IMR-90 (cell line): ENCODE measurements at regions not wholly inside any gene's neighbourhood (a gene's known extent, or its start where the extent isn't known, plus 50 kb on each side); places are given as distances from the start of the nearest gene placed in this dataset.

Source experiments
- ATAC-seq: fragments of 200-7000 bp; cut with Tn5 transposase; 2 replicates; pipeline ENCODE4 v1.9.1; 2020; ENCODE audit warnings: low read depth, mild to moderate bottlenecking, moderate library complexity
- BruUV-seq: library from RNA; stranded (reverse); fragments of 400-500 nt; replicated peaks from 2 replicates; lab custom pipeline; 2021; lab: Mats Ljungman, UMichigan
- CTCF ChIA-PET: fragments of 300-600 bp; formaldehyde crosslinking; extraction: SDS; loops from one replicate; lab custom pipeline; 2021; ENCODE audit warnings: antibody characterized with exemption; lab: Yijun Ruan, JAX
- POLR2A ChIA-PET: fragments of 300-600 bp; sonication (Branson Sonifier 250); formaldehyde crosslinking; loops from one replicate; lab custom pipeline; 2022; ENCODE audit warnings: antibody characterized with exemption; ENCODE audit not compliant: unreplicated experiment; lab: Charles Lee
- DNase-seq: peaks from one replicate; pipeline ENCODE4 v3.0.0; 2013
- H2AFZ ChIP-seq: replicated peaks from 2 replicates; pipeline ENCODE3; 2013; ENCODE audit warnings: low read length, mild to moderate bottlenecking; ENCODE audit not compliant: poor library complexity
- H2AK5ac ChIP-seq: 2 replicates; pipeline ENCODE4 v1.6.1; 2013; ENCODE audit warnings: low read depth, low read length, inconsistent platforms
- H2AK9ac ChIP-seq: replicated peaks from 2 replicates; pipeline ENCODE3; 2013; ENCODE audit warnings: mild to moderate bottlenecking, low read depth, low read length, moderate library complexity; ENCODE audit not compliant: poor library complexity
- H2BK120ac ChIP-seq: 2 replicates; pipeline ENCODE4 v1.6.1; 2013; ENCODE audit warnings: low read depth, low read length, inconsistent platforms
- H2BK15ac ChIP-seq: 3 replicates; pipeline ENCODE4 v1.6.1; 2013; ENCODE audit warnings: low read depth, low read length, inconsistent platforms
- H2BK20ac ChIP-seq: 2 replicates; pipeline ENCODE4 v1.6.1; 2013; ENCODE audit warnings: low read depth, mild to moderate bottlenecking, inconsistent platforms, low read length, moderate library complexity
- H2BK5ac ChIP-seq: 2 replicates; pipeline ENCODE4 v1.6.1; 2013; ENCODE audit warnings: mild to moderate bottlenecking, low read depth, low read length, inconsistent platforms; ENCODE audit not compliant: poor library complexity, severe bottlenecking
- H3K14ac ChIP-seq: replicated peaks from 2 replicates; pipeline ENCODE4 v1.6.1; 2013; ENCODE audit warnings: low read depth, low read length, inconsistent platforms
- H3K18ac ChIP-seq: 2 replicates; pipeline ENCODE4 v1.6.1; 2013; ENCODE audit warnings: low read depth, low read length, control low read depth
- H3K23ac ChIP-seq: 2 replicates; pipeline ENCODE4 v1.6.1; 2013; ENCODE audit warnings: low read depth, low read length, inconsistent platforms
- H3K27ac ChIP-seq: 2 replicates; pipeline ENCODE4 v1.5.1; 2013; ENCODE audit warnings: mild to moderate bottlenecking, control low read depth, low read length; ENCODE audit not compliant: insufficient read depth
- H3K27me3 ChIP-seq: 2 replicates; pipeline ENCODE4 v1.6.1; 2013; ENCODE audit warnings: low read length; ENCODE audit not compliant: control insufficient read depth, insufficient read depth
- H3K36me3 ChIP-seq: 2 replicates; pipeline ENCODE4 v1.6.1; 2013; ENCODE audit warnings: low read length, mixed read lengths; ENCODE audit not compliant: control insufficient read depth, insufficient read depth
- H3K4ac ChIP-seq: 2 replicates; pipeline ENCODE4 v1.6.1; 2013; ENCODE audit warnings: low read depth, low read length, inconsistent platforms
- H3K4me1 ChIP-seq: 2 replicates; pipeline ENCODE4 v1.6.1; 2013; ENCODE audit warnings: low read length, mixed read lengths; ENCODE audit not compliant: control insufficient read depth, insufficient read depth
- H3K4me2 ChIP-seq: 2 replicates; pipeline ENCODE4 v1.6.1; 2013; ENCODE audit warnings: low read depth, mild to moderate bottlenecking, control low read depth, low read length, moderate library complexity
- H3K4me3 ChIP-seq: 2 replicates; pipeline ENCODE4 v1.5.1; 2013; ENCODE audit warnings: low read depth, mild to moderate bottlenecking, control low read depth, low read length, moderate library complexity; ENCODE audit not compliant: insufficient read depth
- H3K56ac ChIP-seq: 2 replicates; pipeline ENCODE4 v1.6.1; 2013; ENCODE audit warnings: low read length, inconsistent platforms; ENCODE audit not compliant: insufficient read depth; ENCODE audit errors: extremely low read depth
- H3K79me1 ChIP-seq, 2 experiments: 2 replicates each; pipeline ENCODE4 v1.6.1; 2013; ENCODE audit warnings: low read length in 2 of 2, inconsistent platforms in 1 of 2, low read depth in 1 of 2
- H3K9ac ChIP-seq: 2 replicates; pipeline ENCODE4 v1.6.1; 2013; ENCODE audit warnings: low read depth, low read length, control low read depth
- H3K9me1 ChIP-seq: 2 replicates; pipeline ENCODE4 v1.6.1; 2013; ENCODE audit warnings: low read length, inconsistent platforms; ENCODE audit not compliant: insufficient read depth
- H3K9me3 ChIP-seq: 2 replicates; pipeline ENCODE4 v1.6.1; 2013; ENCODE audit warnings: low read length; ENCODE audit not compliant: control insufficient read depth, insufficient read depth
- H4K20me1 ChIP-seq: 2 replicates; pipeline ENCODE4 v1.6.1; 2013; ENCODE audit warnings: low read length, inconsistent platforms; ENCODE audit not compliant: insufficient read depth
- H4K5ac ChIP-seq: 2 replicates; pipeline ENCODE4 v1.6.1; 2013; ENCODE audit warnings: mild to moderate bottlenecking, low read depth, low read length, control low read depth
- H4K8ac ChIP-seq, 2 experiments: 2 replicates each; pipeline ENCODE4 v1.6.1; 2013; ENCODE audit warnings: low read depth in 2 of 2, low read length in 2 of 2, control low read depth in 1 of 2, inconsistent platforms in 1 of 2
- H4K91ac ChIP-seq: 2 replicates; pipeline ENCODE4 v1.6.1; 2013; ENCODE audit warnings: low read depth, low read length, inconsistent platforms; ENCODE audit not compliant: insufficient read depth
- CHD1 ChIP-seq: IDR thresholded peaks from 2 replicates; pipeline ENCODE4 v1.6.1; 2012; ENCODE audit warnings: low read depth, low read length, improper control_type of control experiment
- FOS ChIP-seq: fragments of 150-350 bp; IDR thresholded peaks from 2 replicates; pipeline ENCODE4 v1.6.1; 2016; ENCODE audit warnings: low read depth, low read length
- MXI1 ChIP-seq: IDR thresholded peaks from 2 replicates; pipeline ENCODE4 v1.6.1; 2012; ENCODE audit warnings: low read depth, mild to moderate bottlenecking, low read length, moderate library complexity, borderline replicate concordance
- NFE2L2 ChIP-seq: fragments of 150-350 bp; IDR thresholded peaks from 2 replicates; pipeline ENCODE4 v1.6.1; 2016; ENCODE audit warnings: low read depth, mild to moderate bottlenecking, low read length
- POLR2A ChIP-seq: IDR thresholded peaks from 2 replicates; pipeline ENCODE4 v1.6.1; 2012; ENCODE audit warnings: mild to moderate bottlenecking, low read depth, low read length
- SMC3 ChIP-seq: fragments of 150-350 bp; IDR thresholded peaks from 2 replicates; pipeline ENCODE4 v1.6.1; 2016; ENCODE audit warnings: low read depth, mild to moderate bottlenecking, antibody characterized with exemption, low read length, moderate library complexity
- WGBS, 2 experiments: methylation state at CpG; one replicate each; pipeline versions ENCODE4 v1.1.5 to v1.1.7; 2013; ENCODE audit warnings: missing lambda C conversion rate in 2 of 2; ENCODE audit not compliant: insufficient read length in 1 of 2; ENCODE audit errors: extremely low coverage in 2 of 2; 5-methylcytosine and 5-hydroxymethylcytosine counted together
- dilution Hi-C: fragments of 300-500 bp; cut with HindIII; formaldehyde crosslinking; loops from one replicate; pipeline ENCODE4 v1.14.3; 2018; ENCODE audit warnings: low sequenced_read_pairs; ENCODE audit not compliant: unreplicated experiment
- in situ Hi-C: fragments of 300-500 bp; cut with MboI; formaldehyde crosslinking; loops from 3 replicates; pipeline ENCODE4 v1.14.3; 2019; ENCODE audit warnings: low sequenced_read_pairs, inconsistent platforms, mixed read lengths
- intact Hi-C: fragments of 100-400 bp; cut with micrococcal nuclease; formaldehyde crosslinking; loops from 2 replicates; pipeline ENCODE4 v1.10.0; 2022
- TF ChIP-seq, protein P1 (sequence below): fragments of 150-350 bp; IDR thresholded peaks from 2 replicates; pipeline ENCODE4 v1.6.1; 2016; ENCODE audit warnings: low read depth, mild to moderate bottlenecking, low read length, moderate library complexity, borderline replicate concordance
- TF ChIP-seq, protein P2 (sequence below): fragments of 150-350 bp; IDR thresholded peaks from 2 replicates; pipeline ENCODE4 v1.6.1; 2017; ENCODE audit warnings: mild to moderate bottlenecking, antibody characterized with exemption, low read length, low read depth

DNA sequence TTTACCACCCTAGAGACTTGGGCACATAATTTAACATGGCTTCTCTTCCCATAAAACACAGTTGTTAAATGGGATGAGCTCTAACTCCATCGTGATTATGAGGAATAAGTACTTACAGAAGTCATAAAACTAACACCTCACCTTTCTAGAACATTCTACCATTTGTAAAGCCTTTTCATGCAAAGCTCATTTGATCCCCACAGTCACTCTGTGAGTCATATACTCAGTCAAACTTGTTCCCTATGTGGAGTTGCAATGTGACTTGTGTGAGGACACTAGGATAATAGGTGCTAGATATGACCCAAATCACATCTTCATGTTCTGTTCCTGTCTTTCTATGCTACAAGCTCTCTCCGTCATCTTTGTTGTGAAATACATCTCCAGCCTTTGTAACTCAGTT is 371.7 kb downstream of the WDR11 start:
- no peak overlapping the region for H2AK5ac ChIP-seq
- no peaks in the 10 kb centered on the region for H4K20me1 ChIP-seq
- H4K91ac ChIP-seq = no peak overlapping the region
- H3K9me3 ChIP-seq = peaks cover 15% of the 10 kb centered on the region
- no peak for ATAC-seq
- H3K4ac ChIP-seq = no peak overlapping the region
- H4K8ac ChIP-seq = no peak overlapping the region
- ChIA-PET POLR2A (no interaction called here), CTCF (no interaction called here)
- no peak overlapping the region for H2BK20ac ChIP-seq
- TF ChIP-seq NFE2L2 (no peak), SMC3 (no peak), POLR2A (no peak), FOS (no peak), CHD1 (no peak), MXI1 (no peak)
- TF ChIP-seq, protein P1, sequence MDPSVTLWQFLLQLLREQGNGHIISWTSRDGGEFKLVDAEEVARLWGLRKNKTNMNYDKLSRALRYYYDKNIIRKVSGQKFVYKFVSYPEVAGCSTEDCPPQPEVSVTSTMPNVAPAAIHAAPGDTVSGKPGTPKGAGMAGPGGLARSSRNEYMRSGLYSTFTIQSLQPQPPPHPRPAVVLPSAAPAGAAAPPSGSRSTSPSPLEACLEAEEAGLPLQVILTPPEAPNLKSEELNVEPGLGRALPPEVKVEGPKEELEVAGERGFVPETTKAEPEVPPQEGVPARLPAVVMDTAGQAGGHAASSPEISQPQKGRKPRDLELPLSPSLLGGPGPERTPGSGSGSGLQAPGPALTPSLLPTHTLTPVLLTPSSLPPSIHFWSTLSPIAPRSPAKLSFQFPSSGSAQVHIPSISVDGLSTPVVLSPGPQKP = no peak
- TF ChIP-seq, protein P2, sequence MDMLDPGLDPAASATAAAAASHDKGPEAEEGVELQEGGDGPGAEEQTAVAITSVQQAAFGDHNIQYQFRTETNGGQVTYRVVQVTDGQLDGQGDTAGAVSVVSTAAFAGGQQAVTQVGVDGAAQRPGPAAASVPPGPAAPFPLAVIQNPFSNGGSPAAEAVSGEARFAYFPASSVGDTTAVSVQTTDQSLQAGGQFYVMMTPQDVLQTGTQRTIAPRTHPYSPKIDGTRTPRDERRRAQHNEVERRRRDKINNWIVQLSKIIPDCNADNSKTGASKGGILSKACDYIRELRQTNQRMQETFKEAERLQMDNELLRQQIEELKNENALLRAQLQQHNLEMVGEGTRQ = no peak
- intact Hi-C loops = no loop called here
- H3K56ac ChIP-seq = no peak overlapping the region
- no peaks in the 10 kb centered on the region for H3K9me1 ChIP-seq
- no CpG with 5 or more reads among the region's 2 CpGs for whole genome bisulfite sequencing, 2 experiments
- H3K18ac ChIP-seq = no peak overlapping the region
- no peaks in the 10 kb centered on the region for H3K36me3 ChIP-seq
- H3K4me1 ChIP-seq = no peaks in the 10 kb centered on the region
- H2AFZ ChIP-seq = no peak overlapping the region
- no peak overlapping the region for H4K5ac ChIP-seq
- H3K14ac ChIP-seq = no peak overlapping the region
- no TSS peak for BruUV-seq
- no peak overlapping the region for H2BK5ac ChIP-seq
- H2BK120ac ChIP-seq = no peak overlapping the region
- H3K9ac ChIP-seq = no peak overlapping the region
- dilution Hi-C loops = no loop called here
- H3K79me1 ChIP-seq = no peaks in the 10 kb centered on the region
- H3K27me3 ChIP-seq = no peaks in the 10 kb centered on the region
- no peak overlapping the region for H3K23ac ChIP-seq
- H2AK9ac ChIP-seq = no peak overlapping the region
- DNase-seq = no peak
- H3K4me3 ChIP-seq = no peak overlapping the region
- H2BK15ac ChIP-seq = no peak overlapping the region
- no peak overlapping the region for H3K27ac ChIP-seq
- H3K4me2 ChIP-seq = no peak overlapping the region
- in situ Hi-C loops = no loop called here
